ENCODE measurements at regions not wholly inside any gene's neighbourhood (a gene's known extent, or its start where the extent isn't known, plus 50 kb on each side); places are given as distances from the start of the nearest gene placed in this dataset.

DNA sequence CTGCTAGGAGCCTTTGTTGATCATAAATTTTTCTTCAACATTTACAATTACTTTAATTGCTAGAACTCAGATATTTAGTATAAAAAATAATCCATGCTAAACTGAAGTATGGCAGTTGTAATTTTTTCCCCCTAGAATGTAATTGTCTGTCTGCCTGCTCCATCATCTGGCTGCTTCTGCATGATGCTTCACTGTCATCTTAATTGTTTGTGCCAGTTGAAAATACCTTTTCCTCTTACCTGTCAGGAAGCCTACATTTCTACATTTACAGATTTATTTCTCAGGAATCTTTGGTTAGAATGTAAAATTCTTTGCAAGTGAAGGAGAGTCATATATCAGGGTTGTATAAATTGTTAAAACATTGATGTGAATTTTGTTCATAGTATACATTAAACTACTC lies 348.6 kb downstream of the GRXCR1 start:
- TF ChIP-seq POLR2A (IDR thresholded peaks at IDR 0.05): no peak
- TF ChIP-seq, protein P1, sequence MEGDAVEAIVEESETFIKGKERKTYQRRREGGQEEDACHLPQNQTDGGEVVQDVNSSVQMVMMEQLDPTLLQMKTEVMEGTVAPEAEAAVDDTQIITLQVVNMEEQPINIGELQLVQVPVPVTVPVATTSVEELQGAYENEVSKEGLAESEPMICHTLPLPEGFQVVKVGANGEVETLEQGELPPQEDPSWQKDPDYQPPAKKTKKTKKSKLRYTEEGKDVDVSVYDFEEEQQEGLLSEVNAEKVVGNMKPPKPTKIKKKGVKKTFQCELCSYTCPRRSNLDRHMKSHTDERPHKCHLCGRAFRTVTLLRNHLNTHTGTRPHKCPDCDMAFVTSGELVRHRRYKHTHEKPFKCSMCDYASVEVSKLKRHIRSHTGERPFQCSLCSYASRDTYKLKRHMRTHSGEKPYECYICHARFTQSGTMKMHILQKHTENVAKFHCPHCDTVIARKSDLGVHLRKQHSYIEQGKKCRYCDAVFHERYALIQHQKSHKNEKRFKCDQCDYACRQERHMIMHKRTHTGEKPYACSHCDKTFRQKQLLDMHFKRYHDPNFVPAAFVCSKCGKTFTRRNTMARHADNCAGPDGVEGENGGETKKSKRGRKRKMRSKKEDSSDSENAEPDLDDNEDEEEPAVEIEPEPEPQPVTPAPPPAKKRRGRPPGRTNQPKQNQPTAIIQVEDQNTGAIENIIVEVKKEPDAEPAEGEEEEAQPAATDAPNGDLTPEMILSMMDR (IDR thresholded peaks at IDR 0.05): no peak
- TF ChIP-seq POLR2AphosphoS5 (IDR thresholded peaks at IDR 0.05): no peak
